ENCODE measurements at regions not wholly inside any gene's neighbourhood (a gene's known extent, or its start where the extent isn't known, plus 50 kb on each side); places are given as distances from the start of the nearest gene placed in this dataset.

- CTCF ChIA-PET, result no interaction called here
- Mint-ChIP-seq H3K9me3 (ENCODE audit: unreplicated experiment) (no peaks in the 10 kb centered on the region), H3K36me3 (ENCODE audit: insufficient read depth, unreplicated experiment) (no peaks in the 10 kb centered on the region), H3K4me1 (ENCODE audit: insufficient read depth, unreplicated experiment) (no peaks in the 10 kb centered on the region), H3K4me3 (ENCODE audit: unreplicated experiment) (no peak overlapping the region), H3K27me3 (ENCODE audit: insufficient read depth, unreplicated experiment) (peaks cover 57% of the 10 kb centered on the region), H3K27ac (ENCODE audit: low read depth, unreplicated experiment) (no peak overlapping the region)
- BruUV-seq (replicated peaks), result no TSS peak
- DNase-seq (ENCODE audit: unreplicated experiment), result no peak
- POLR2A ChIA-PET, result no interaction called here
- intact Hi-C loops (cut with micrococcal nuclease), result no loop called here
- no peak for TF ChIP-seq CTCF (IDR thresholded peaks at IDR 0.05; ENCODE audit: unreplicated experiment)
These were observed 190.8 kb downstream of the FTCDNL1 start for GRCh38 chr2:199660167-199660566.

- BruUV-seq (replicated peaks), result no TSS peak
- H3K9me3 Mint-ChIP-seq (ENCODE audit: unreplicated experiment), result no peaks in the 10 kb centered on the region
- ChIA-PET POLR2A (no interaction called here), CTCF (interaction anchor here (0.7 kb wide), 1 partner anchor 171 kb away, joined by 5 read pairs; no protein-coding TSS in a partner anchor)
- H3K36me3 Mint-ChIP-seq (ENCODE audit: insufficient read depth, unreplicated experiment), result no peaks in the 10 kb centered on the region
- H3K27me3 Mint-ChIP-seq (ENCODE audit: insufficient read depth, unreplicated experiment), result peaks cover 57% of the 10 kb centered on the region
- intact Hi-C loops (cut with micrococcal nuclease), result no loop called here
- no peak for DNase-seq (ENCODE audit: unreplicated experiment)
- H3K27ac Mint-ChIP-seq (ENCODE audit: low read depth, unreplicated experiment), result no peak overlapping the region
- H3K4me1 Mint-ChIP-seq (ENCODE audit: insufficient read depth, unreplicated experiment), result no peaks in the 10 kb centered on the region
- H3K4me3 Mint-ChIP-seq (ENCODE audit: unreplicated experiment), result no peak overlapping the region
- TF ChIP-seq CTCF (IDR thresholded peaks at IDR 0.05; ENCODE audit: unreplicated experiment), result no peak
These were observed 191.8 kb downstream of the FTCDNL1 start for GRCh38 chr2:199659207-199659606.

- Mint-ChIP-seq H3K4me3 (ENCODE audit: unreplicated experiment) (no peak overlapping the region), H3K9me3 (ENCODE audit: unreplicated experiment) (no peaks in the 10 kb centered on the region), H3K27me3 (ENCODE audit: insufficient read depth, unreplicated experiment) (peaks cover 14% of the 10 kb centered on the region), H3K4me1 (ENCODE audit: insufficient read depth, unreplicated experiment) (no peaks in the 10 kb centered on the region), H3K27ac (ENCODE audit: low read depth, unreplicated experiment) (no peak overlapping the region), H3K36me3 (ENCODE audit: insufficient read depth, unreplicated experiment) (no peaks in the 10 kb centered on the region)
- DNase-seq (ENCODE audit: unreplicated experiment), result no peak
- intact Hi-C loops (cut with micrococcal nuclease), result no loop called here
- TF ChIP-seq CTCF (IDR thresholded peaks at IDR 0.05; ENCODE audit: unreplicated experiment), result no peak
- ChIA-PET CTCF (interaction anchor here (0.5 to 1.1 kb wide), 2 partner anchors 93 to 204 kb away, joined by 3 to 4 read pairs; no protein-coding TSS in a partner anchor), POLR2A (no interaction called here)
- BruUV-seq (replicated peaks), result no TSS peak
These were observed 188.7 kb upstream of the SATB2 start for GRCh38 chr2:199646439-199646838.

GRCh38 chr2:199631129-199631528, 173.4 kb upstream of the SATB2 start:
- intact Hi-C loops (cut with micrococcal nuclease), result no loop called here
- Mint-ChIP-seq H3K27ac (ENCODE audit: low read depth, unreplicated experiment) (no peak overlapping the region), H3K27me3 (ENCODE audit: insufficient read depth, unreplicated experiment) (peaks cover 10% of the 10 kb centered on the region), H3K36me3 (ENCODE audit: insufficient read depth, unreplicated experiment) (no peaks in the 10 kb centered on the region), H3K4me3 (ENCODE audit: unreplicated experiment) (no peak overlapping the region), H3K9me3 (ENCODE audit: unreplicated experiment) (no peaks in the 10 kb centered on the region), H3K4me1 (ENCODE audit: insufficient read depth, unreplicated experiment) (no peaks in the 10 kb centered on the region)
- ChIA-PET POLR2A (no interaction called here), CTCF (interaction anchor here (0.6 kb wide), 2 partner anchors 517 to 1564 kb away, joined by 4 to 6 read pairs; no protein-coding TSS in a partner anchor)
- TF ChIP-seq CTCF (IDR thresholded peaks at IDR 0.05; ENCODE audit: unreplicated experiment), result no peak
- no TSS peak for BruUV-seq (replicated peaks)
- no peak for DNase-seq (ENCODE audit: unreplicated experiment)
